CD1c-positive myeloid dendritic cell (primary cell): ENCODE measurements at regions not wholly inside any gene's neighbourhood (a gene's known extent, or its start where the extent isn't known, plus 50 kb on each side); places are given as distances from the start of the nearest gene placed in this dataset.

Source experiments
- DNase-seq: peaks from one replicate; pipeline ENCODE4 v3.0.0-alpha.2; 2016; ENCODE audit errors: extremely low spot score

GRCh38 chr5:164581889-164582288, 1076.5 kb downstream of the MAT2B start:
- DNase-seq = no peak

- DNase-seq = no peak
Measured at GRCh38 chr5:164593982-164594381, 1088.6 kb downstream of the MAT2B start.

GRCh38 chr5:164597293-164597900, 1092.0 kb downstream of the MAT2B start:
- DNase-seq = no peak

GRCh38 chr5:164600274-164600673, 1094.9 kb downstream of the MAT2B start:
- DNase-seq = no peak

- no peak for DNase-seq
Measured at GRCh38 chr5:164600929-164601535, 1095.6 kb downstream of the MAT2B start.

- no peak for DNase-seq
Measured at GRCh38 chr5:164608507-164608906, 1103.1 kb downstream of the MAT2B start.

DNA sequence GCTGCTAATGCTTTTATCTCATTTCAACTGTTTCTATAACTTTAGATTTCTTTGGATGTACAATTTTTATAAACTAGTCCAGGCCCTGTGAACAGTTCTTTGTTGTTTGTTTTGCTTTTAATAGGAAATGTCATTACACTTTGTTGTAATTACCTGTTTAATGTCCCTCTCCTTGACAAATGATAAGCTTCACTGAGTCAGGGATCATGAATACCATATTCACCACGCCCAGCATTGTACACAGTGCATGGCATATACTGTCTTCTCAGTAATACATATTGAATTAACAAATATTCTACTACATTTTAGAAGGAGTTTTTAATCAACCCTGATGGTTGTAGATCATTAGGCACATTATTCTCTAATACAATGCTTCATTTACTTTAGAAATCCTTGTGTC, 1105.0 kb downstream of the MAT2B start:
- no peak for DNase-seq

GRCh38 chr5:164614707-164615106, 1109.3 kb downstream of the MAT2B start:
- no peak for DNase-seq

GRCh38 chr5:164617290-164617689, 1111.9 kb downstream of the MAT2B start:
- no peak for DNase-seq

DNA sequence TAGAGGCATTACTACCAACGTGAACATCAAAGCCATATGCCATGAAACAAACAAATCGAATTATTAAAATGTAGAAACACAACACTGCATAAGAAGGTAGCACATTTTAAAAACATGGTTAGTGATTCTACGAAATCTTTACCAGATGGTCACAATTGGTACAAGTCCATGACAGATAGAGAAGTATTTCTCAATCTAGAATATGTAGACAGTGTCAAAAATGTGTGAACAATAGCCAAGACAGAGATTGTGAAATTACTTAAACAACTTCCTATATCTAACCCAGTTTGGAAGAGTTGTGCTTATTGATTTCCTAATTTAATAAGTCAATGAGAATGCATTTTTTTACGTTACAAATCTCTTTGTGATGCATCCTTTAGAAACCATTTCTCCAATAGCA, 1121.6 kb downstream of the MAT2B start:
- DNase-seq = no peak

GRCh38 chr5:164636456-164636855, 1131.0 kb downstream of the MAT2B start:
- no peak for DNase-seq

DNA sequence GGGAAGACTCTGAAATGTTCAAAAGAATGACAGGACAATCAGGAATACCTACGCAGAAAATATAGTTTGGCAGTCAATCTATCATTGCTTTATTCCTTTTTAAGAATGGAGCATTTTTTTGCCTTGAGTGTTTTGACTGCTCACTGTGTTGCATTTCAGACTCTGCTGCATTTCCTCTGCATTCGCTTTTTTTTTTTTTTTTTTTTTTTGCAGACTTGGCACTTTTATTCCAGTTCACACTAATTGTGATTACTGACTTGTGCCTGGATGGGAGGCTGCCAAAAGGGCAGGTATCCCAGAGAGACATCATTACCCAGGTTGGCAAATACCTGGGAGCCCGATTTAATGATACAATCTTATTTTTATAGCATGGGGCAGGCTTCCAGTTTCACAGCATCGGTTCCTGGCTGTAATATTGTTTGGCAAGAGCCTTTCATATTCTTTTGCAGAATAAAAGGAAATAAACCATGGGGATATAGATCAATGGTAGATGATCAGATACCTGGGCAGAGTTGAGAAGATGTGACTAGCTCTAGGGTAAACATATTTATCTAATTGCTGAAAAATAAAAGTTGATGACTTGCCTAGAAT, 1132.6 kb downstream of the MAT2B start:
- DNase-seq = no peak

- DNase-seq = no peak
Measured at GRCh38 chr5:164649266-164649665, 1143.8 kb downstream of the MAT2B start.

DNA sequence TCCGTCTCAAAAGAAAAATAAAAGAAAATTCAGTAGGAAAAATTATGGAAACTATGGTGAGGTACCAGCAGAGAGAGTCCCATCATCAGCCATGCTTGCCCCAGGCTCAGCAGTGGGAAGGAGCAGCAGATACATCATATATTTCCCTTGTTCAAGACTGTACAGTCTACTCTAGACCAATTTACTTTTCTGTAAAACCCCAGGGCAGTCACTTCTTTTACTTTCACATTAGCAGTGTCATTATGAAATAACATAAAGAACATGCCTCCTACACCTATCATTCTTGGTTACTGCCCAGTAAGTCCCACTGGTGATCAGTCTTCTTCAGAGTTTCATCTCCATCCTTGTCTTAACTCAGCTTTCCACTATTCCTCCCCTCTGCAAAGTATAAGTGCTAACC, 1145.0 kb downstream of the MAT2B start:
- no peak for DNase-seq

- DNase-seq = peak; percentile 5
Measured at GRCh38 chr5:164651546-164652275, 1146.3 kb downstream of the MAT2B start.

- DNase-seq = peak; percentile 19
Measured at GRCh38 chr5:164652276-164652660, 1146.8 kb downstream of the MAT2B start.

DNA sequence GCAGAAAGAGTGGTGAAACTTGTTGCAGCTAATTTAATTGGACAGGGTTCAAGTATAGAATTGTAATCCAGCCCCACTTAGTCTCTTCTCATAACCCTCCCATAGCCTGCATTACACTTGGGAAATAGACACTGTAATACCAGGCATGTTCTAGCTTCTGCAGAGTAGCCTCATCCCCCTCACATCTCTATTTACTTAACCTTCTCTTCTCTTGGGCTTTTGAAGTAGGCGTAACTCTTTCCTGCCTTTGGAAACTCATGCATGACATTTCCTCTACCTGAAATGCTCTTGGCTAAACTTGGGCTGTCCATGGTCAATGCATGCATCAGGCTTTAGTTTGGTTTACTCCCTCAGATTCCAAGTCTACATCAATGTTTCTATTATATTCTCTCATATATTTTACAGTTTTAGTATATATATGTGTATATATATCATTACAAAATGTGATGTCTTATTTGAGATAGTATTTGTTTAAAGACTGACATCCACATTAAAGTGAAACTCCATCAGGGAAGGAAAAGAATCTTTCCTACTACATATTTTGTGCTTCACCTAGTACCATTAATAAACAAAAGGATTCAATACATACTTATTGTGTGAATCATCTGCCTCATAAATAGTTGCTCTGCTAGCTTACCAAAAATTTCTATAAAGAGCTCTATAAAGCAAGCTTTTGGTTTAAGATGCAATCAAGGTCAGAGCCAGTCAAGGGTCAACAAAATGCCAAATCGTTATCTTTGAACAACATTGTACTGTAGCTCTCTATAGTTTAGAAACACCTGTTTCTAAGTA, 1158.0 kb downstream of the MAT2B start:
- DNase-seq = no peak

- DNase-seq = no peak
Measured at GRCh38 chr5:164671640-164672039, 1166.2 kb downstream of the MAT2B start.

GRCh38 chr5:164672205-164672604, 1166.8 kb downstream of the MAT2B start:
- no peak for DNase-seq

DNA sequence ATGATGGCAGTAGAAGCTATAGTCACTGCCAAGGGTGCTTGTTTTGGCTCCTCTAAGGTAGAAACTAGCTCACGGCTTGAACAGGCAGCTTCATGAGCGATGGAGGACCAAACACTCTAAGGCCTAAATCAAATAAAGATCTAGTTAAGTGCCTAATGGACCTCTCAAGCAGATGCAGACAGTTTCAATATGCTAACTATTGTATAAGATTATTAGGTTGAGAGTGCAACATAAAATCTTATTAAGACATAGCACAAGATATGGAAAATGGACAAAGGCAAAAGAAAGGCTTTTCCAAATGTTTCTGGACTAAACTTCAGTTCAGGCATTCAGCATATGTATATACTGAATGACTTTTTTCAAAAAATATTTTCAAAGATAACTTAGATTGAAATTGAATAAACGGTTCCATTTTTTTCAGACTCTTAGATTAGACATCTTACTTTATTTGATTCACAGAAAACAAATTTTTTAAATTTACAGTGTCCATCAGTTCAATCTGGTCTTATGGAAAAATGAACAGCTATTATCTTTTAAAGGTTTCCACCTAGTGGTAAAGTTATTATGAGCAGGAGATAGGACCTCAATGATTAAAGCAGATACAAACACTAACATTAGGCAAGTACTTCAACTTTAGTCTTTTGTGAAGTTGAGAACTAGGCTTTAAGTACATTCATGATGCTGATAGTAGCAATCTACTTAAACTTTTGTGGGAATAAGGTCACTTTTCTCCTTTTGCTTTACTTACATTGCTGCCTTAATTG, 1167.7 kb downstream of the MAT2B start:
- DNase-seq = no peak

- DNase-seq = no peak
Measured at GRCh38 chr5:164679461-164679860, 1174.0 kb downstream of the MAT2B start.
